ENCODE measurements at regions not wholly inside any gene's neighbourhood (a gene's known extent, or its start where the extent isn't known, plus 50 kb on each side); places are given as distances from the start of the nearest gene placed in this dataset.

DNA sequence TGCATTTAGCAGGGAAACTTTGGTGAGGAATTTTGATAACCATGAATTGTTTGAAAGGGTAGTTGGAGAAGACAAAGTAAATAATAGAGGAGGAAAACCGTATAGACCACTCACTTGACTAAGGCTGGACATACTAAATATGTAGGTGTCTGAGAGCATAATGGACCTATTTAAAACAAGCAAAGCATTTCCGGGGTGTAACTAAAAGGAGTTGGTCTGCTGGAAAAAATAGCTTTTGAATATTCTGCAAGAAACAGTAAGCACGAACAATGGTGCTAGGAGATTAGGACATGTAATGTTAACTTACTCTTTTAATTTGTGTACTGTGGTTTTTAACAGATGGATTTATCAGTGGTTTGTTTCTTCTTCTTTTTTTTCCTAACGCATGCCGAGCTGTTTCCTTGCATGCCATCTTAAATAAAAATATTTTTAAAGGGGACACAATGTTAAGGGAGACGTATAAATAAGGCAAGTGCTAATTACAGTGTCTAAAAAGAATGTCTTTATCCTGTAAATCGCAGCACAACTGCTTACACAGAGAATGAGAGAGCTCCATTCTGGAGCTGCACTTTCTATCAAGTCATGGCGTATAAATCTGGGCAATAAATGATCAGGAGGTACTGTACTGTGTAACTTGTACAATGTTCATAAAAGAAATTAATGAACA is 492.1 kb downstream of the LMO4 start:
- no peaks in the 10 kb centered on the region for H3K27me3 ChIP-seq
- intact Hi-C loops (cut with DNase I; ENCODE audit: low total_unique reads) (no loop called here), in situ Hi-C loops (cut with MboI; ENCODE audit: low pct_ligation_motif_present in 1 of 4, low pct_unique_long_range_greater_than_20kb in 1 of 4, low sequenced_read_pairs in 3 of 4) (no loop called here)
- no peak overlapping the region for H3K27ac ChIP-seq
- TF ChIP-seq EP300 (IDR thresholded peaks at IDR 0.05; ENCODE audit: low read depth) = no peak
- TF ChIP-seq, protein P1, sequence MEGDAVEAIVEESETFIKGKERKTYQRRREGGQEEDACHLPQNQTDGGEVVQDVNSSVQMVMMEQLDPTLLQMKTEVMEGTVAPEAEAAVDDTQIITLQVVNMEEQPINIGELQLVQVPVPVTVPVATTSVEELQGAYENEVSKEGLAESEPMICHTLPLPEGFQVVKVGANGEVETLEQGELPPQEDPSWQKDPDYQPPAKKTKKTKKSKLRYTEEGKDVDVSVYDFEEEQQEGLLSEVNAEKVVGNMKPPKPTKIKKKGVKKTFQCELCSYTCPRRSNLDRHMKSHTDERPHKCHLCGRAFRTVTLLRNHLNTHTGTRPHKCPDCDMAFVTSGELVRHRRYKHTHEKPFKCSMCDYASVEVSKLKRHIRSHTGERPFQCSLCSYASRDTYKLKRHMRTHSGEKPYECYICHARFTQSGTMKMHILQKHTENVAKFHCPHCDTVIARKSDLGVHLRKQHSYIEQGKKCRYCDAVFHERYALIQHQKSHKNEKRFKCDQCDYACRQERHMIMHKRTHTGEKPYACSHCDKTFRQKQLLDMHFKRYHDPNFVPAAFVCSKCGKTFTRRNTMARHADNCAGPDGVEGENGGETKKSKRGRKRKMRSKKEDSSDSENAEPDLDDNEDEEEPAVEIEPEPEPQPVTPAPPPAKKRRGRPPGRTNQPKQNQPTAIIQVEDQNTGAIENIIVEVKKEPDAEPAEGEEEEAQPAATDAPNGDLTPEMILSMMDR (IDR thresholded peaks at IDR 0.05) = no peak
- no peak for TF ChIP-seq POLR2A (IDR thresholded peaks at IDR 0.05)
- TF ChIP-seq POLR2AphosphoS5 (IDR thresholded peaks at IDR 0.05) = no peak
- no peak for DNase-seq
- H3K36me3 ChIP-seq = no peaks in the 10 kb centered on the region
- no peaks in the 10 kb centered on the region for H3K9me3 ChIP-seq
- no peak overlapping the region for H3K4me3 ChIP-seq
- H3K4me1 ChIP-seq = no peaks in the 10 kb centered on the region
- WGBS, 2 donors (ENCODE audit: low coverage in 1 of 2) = 63 to 66% methylated on average over 7 to 8 of the region's 8 CpGs

DNA sequence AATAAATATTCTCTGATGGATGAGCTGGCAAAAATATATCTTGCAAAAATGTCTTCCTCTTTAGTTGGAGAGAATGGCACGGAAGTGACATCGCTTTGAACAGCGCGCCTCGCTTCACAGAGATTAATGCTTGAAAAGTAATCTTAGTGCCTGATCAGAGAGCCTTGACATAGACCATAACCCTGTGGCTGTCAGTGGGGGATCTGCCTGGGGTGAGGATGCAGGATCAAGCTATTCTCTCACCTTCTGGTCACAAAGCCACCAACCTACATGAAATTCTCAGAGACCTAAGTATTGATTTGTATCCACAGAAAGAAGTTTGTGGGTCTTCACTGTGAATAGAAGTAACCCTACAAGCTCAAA is 492.6 kb downstream of the LMO4 start:
- intact Hi-C loops (cut with DNase I; ENCODE audit: low total_unique reads) (no loop called here), in situ Hi-C loops (cut with MboI; ENCODE audit: low pct_ligation_motif_present in 1 of 4, low pct_unique_long_range_greater_than_20kb in 1 of 4, low sequenced_read_pairs in 3 of 4) (no loop called here)
- Histone ChIP-seq H3K36me3 (no peaks in the 10 kb centered on the region), H3K4me1 (no peaks in the 10 kb centered on the region), H3K9me3 (no peaks in the 10 kb centered on the region), H3K27me3 (no peaks in the 10 kb centered on the region), H3K4me3 (no peak overlapping the region), H3K27ac (no peak overlapping the region)
- no peak for DNase-seq
- TF ChIP-seq POLR2A (IDR thresholded peaks at IDR 0.05) (no peak), EP300 (IDR thresholded peaks at IDR 0.05; ENCODE audit: low read depth) (no peak), POLR2AphosphoS5 (IDR thresholded peaks at IDR 0.05) (no peak)
- TF ChIP-seq, protein P1 (IDR thresholded peaks at IDR 0.05) = no peak
- WGBS, 2 donors (ENCODE audit: low coverage in 1 of 2) = 80 to 92% methylated on average over 5 of the region's 5 CpGs

DNA sequence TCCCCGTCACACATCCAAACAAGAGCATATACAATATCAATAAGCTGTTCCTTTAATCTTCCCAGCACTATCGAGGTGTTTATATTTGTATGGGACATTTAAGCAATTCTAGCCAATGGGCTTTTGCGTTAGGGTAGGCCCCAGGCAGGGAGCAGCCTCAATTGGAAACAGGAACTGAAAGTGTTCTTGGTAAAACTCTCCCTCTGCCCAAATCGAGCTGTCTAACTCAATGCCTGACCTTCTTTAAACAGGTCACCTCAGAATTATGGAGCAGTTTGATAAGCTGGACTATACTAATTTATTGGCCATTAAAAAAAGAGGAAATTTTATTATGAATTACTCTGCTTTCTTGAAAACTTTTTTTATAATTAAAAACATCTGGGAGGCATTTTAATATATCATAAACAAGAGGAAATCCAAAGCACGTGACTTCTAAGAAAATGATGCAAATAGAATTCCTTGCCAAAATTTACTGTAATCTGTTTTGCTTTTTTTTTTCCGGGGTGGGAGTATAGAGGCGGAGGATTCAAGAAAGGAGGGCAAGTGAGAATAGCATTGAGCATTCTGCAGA is 498.1 kb downstream of the LMO4 start:
- 41 to 46% methylated on average over 5 to 7 of the region's 7 CpGs for WGBS, 2 donors (ENCODE audit: low coverage in 1 of 2)
- H3K27ac ChIP-seq = no peak overlapping the region
- H3K4me1 ChIP-seq = no peaks in the 10 kb centered on the region
- peak; percentile 34 for DNase-seq
- no peaks in the 10 kb centered on the region for H3K9me3 ChIP-seq
- no peak overlapping the region for H3K4me3 ChIP-seq
- H3K36me3 ChIP-seq = no peaks in the 10 kb centered on the region
- intact Hi-C loops (cut with DNase I; ENCODE audit: low total_unique reads) (no loop called here), in situ Hi-C loops (cut with MboI; ENCODE audit: low pct_ligation_motif_present in 1 of 4, low pct_unique_long_range_greater_than_20kb in 1 of 4, low sequenced_read_pairs in 3 of 4) (no loop called here)
- H3K27me3 ChIP-seq = no peaks in the 10 kb centered on the region
- TF ChIP-seq POLR2AphosphoS5 (IDR thresholded peaks at IDR 0.05) (no peak), POLR2A (IDR thresholded peaks at IDR 0.05) (no peak), EP300 (IDR thresholded peaks at IDR 0.05; ENCODE audit: low read depth) (no peak)
- TF ChIP-seq, protein P1 (IDR thresholded peaks at IDR 0.05) = no peak

DNA sequence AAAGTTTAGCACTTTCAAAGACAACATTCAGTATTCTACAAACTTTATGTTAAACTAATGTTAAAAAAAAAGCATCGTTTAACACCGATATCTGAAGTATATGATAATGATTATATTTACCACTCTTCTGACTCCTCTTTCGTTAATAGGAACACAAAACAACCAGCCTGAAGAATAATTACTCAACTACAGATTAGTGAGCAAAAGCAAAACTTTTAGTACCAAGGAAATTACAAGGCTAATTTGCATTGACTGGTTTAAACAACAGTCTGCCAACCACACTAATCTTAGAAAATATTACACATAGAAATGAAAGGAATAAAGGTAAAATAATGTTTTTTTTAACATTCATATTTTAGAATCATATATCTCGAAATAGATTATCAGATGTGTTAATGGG is 500.7 kb downstream of the LMO4 start:
- in situ Hi-C loops (cut with MboI; ENCODE audit: low pct_ligation_motif_present in 1 of 4, low pct_unique_long_range_greater_than_20kb in 1 of 4, low sequenced_read_pairs in 3 of 4) = no loop called here
- Histone ChIP-seq H3K36me3 (no peaks in the 10 kb centered on the region), H3K27me3 (no peaks in the 10 kb centered on the region), H3K9me3 (no peaks in the 10 kb centered on the region), H3K4me3 (no peak overlapping the region), H3K27ac (no peak overlapping the region), H3K4me1 (peaks cover 0 to 5% (median 0%) of the 10 kb centered on the region in 4 donors)
- no peak for TF ChIP-seq POLR2AphosphoS5 (IDR thresholded peaks at IDR 0.05)
- TF ChIP-seq POLR2A (IDR thresholded peaks at IDR 0.05) = no peak
- TF ChIP-seq, protein P1 (IDR thresholded peaks at IDR 0.05) = no peak
- TF ChIP-seq EP300 (IDR thresholded peaks at IDR 0.05; ENCODE audit: low read depth) = no peak
- WGBS, 2 donors (ENCODE audit: low coverage in 1 of 2) = 81 to 94% methylated on average over 4 of the region's 4 CpGs
- DNase-seq = no peak
- intact Hi-C loops (cut with DNase I; ENCODE audit: low total_unique reads) = no loop called here
